ENCODE measurements at regions not wholly inside any gene's neighbourhood (a gene's known extent, or its start where the extent isn't known, plus 50 kb on each side); places are given as distances from the start of the nearest gene placed in this dataset.

DNA sequence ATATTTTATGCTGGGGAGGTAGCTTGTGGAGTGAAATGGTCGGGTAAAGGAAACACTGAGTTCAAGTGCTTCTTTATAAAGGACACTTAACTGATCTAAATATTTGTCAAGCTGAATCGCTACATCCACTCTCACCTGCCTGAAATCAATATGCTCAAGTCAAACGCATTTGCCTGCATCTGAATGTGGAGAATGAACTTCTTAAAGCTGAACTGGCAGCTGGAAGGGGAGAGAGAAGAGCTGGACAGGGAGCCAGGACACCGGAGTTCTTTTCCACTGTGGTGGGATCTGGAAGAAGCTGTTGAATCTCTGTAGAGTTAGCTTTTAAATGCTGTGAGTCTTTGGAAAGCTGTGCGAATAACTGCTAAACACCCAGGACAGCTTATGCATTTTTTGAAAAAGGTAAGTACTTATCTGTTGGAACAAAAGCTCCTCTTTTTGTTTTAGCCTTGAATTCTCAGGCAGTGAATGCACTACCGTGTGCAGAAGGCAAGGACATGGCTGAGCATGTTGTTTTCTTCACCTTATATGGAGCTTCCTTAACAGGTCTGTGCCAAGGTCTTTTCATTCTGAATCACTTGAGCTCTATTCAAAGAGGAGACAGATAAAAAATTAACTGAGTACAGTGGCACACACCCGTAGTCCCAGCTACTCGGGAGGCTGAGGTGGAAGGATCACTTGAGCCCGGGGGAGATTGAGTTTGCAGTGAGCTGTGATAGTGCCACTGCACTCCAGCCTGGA lies 74.2 kb upstream of the KLF7 start:
- H3K27ac ChIP-seq (ENCODE audit: extremely low read depth, low read depth, low read length): no peak overlapping the region
- H3K36me3 ChIP-seq (ENCODE audit: control insufficient read depth, insufficient read depth, low read length): no peaks in the 10 kb centered on the region
- CTCF ChIA-PET (ENCODE audit: low intra/inter-chr PET ratio): interaction anchor here (0.6 kb wide), 1 partner anchor 45 kb away, joined by 3 read pairs; no protein-coding TSS in a partner anchor
- DNase-seq (ENCODE audit: extremely low read depth in 1 of 4, low spot score in 3 of 4): no peak
- TF ChIP-seq ZNF121 (CRISPR knock-in tag; conservative IDR thresholded peaks at IDR 0.05): 0 out of 2 replicates have a peak, but pooled peaks have one; percentile 6
- TF ChIP-seq TRIM24 (IDR thresholded peaks at IDR 0.05): no peak
- H2AFZ ChIP-seq (ENCODE audit: low read depth, low read length): peak overlapping the region; percentile 81; the same call in 1 of the 2 replicates
- no peaks in the 10 kb centered on the region for H3K9me3 ChIP-seq (replicated peaks; ENCODE audit: control insufficient read depth, insufficient read depth, low read depth, low read length)
- no peak overlapping the region for H3K4me3 ChIP-seq
- intact Hi-C loops (cut with micrococcal nuclease) (loop anchor here (10.0 kb wide), 1 partner anchor 235 kb away; no protein-coding TSS in a partner anchor), in situ Hi-C loops (cut with MboI) (no loop called here)
- BruUV-seq (replicated peaks): no TSS peak
- 35% methylated on average over 7 of the region's 9 CpGs for WGBS (ENCODE audit: insufficient coverage, low coverage, missing lambda C conversion rate)
- H3K4me2 ChIP-seq (ENCODE audit: insufficient read depth, low read length): no peak overlapping the region
- no peak for FAIRE-seq
- no peak overlapping the region for H3K9ac ChIP-seq (ENCODE audit: insufficient read depth in 1 of 2, low read depth in 2 of 2, low read length in 2 of 2)
- peaks cover 0 to 6% of the 10 kb centered on the region in 2 experiments; a peak in 2 of 5 replicates for H3K4me1 ChIP-seq (replicated peaks in 1 of 2; ENCODE audit: control insufficient read depth in 2 of 2, insufficient read depth in 2 of 2, low read length in 2 of 2)
- no peaks in the 10 kb centered on the region for H3K27me3 ChIP-seq (ENCODE audit: control insufficient read depth in 2 of 2, insufficient read depth in 2 of 2, low read length in 2 of 2)
- ATAC-seq: no peak
- no peaks in the 10 kb centered on the region for H4K20me1 ChIP-seq (replicated peaks; ENCODE audit: control insufficient read depth, insufficient read depth, low read length)
- POLR2A ChIA-PET: interaction anchor here (1.1 to 1.2 kb wide), 2 partner anchors 12 to 20 kb away, joined by 3 to 4 read pairs; no protein-coding TSS in a partner anchor
- no peaks in the 10 kb centered on the region for H3K9me1 ChIP-seq (ENCODE audit: control insufficient read depth, insufficient read depth, low read length)
- H3K79me2 ChIP-seq (ENCODE audit: control insufficient read depth, insufficient read depth, low read length): no peaks in the 10 kb centered on the region

DNA sequence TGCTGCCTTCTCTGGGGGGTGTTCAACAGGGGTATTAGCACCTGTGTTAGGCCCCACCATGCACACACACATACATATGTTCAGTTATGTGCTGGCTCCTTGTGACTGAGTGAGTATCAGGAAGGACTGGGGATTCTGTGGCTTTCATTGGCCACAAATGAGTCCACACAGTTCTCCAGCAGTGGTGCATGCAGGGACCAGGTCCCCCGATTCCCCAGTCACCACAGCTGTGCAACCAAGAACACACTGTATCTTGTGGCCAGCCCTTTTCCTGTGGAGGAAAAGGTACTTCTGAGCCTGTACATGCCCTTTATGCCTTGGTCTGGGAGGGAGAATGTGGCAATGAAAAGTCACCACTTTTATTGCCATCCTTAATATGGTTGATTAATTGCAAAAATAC lies 74.9 kb upstream of the KLF7 start:
- ATAC-seq (no peak), DNase-seq (ENCODE audit: extremely low read depth in 1 of 4, low spot score in 3 of 4) (no peak), FAIRE-seq (no peak)
- H3K9me3 ChIP-seq (replicated peaks; ENCODE audit: control insufficient read depth, insufficient read depth, low read depth, low read length): no peaks in the 10 kb centered on the region
- BruUV-seq (replicated peaks): no TSS peak
- H3K4me1 ChIP-seq (replicated peaks in 1 of 2; ENCODE audit: control insufficient read depth in 2 of 2, insufficient read depth in 2 of 2, low read length in 2 of 2): peaks cover 0 to 6% of the 10 kb centered on the region in 2 experiments; a peak in 3 of 5 replicates
- H3K9ac ChIP-seq (ENCODE audit: insufficient read depth in 1 of 2, low read depth in 2 of 2, low read length in 2 of 2): no peak overlapping the region
- POLR2A ChIA-PET: interaction anchor here (1.1 to 1.2 kb wide), 2 partner anchors 11 to 20 kb away, joined by 3 to 4 read pairs; no protein-coding TSS in a partner anchor
- no peak overlapping the region for H3K27ac ChIP-seq (ENCODE audit: extremely low read depth, low read depth, low read length)
- no peaks in the 10 kb centered on the region for H3K27me3 ChIP-seq (ENCODE audit: control insufficient read depth in 2 of 2, insufficient read depth in 2 of 2, low read length in 2 of 2)
- no peak overlapping the region for H3K4me2 ChIP-seq (ENCODE audit: insufficient read depth, low read length)
- WGBS (ENCODE audit: insufficient coverage, low coverage, missing lambda C conversion rate): no CpG with 5 or more reads among the region's 1 CpG
- H3K9me1 ChIP-seq (ENCODE audit: control insufficient read depth, insufficient read depth, low read length): no peaks in the 10 kb centered on the region
- H3K79me2 ChIP-seq (ENCODE audit: control insufficient read depth, insufficient read depth, low read length): no peaks in the 10 kb centered on the region
- in situ Hi-C loops (cut with MboI) (no loop called here), intact Hi-C loops (cut with micrococcal nuclease) (no loop called here)
- no peaks in the 10 kb centered on the region for H3K36me3 ChIP-seq (ENCODE audit: control insufficient read depth, insufficient read depth, low read length)
- H3K4me3 ChIP-seq: no peak overlapping the region
- no peaks in the 10 kb centered on the region for H4K20me1 ChIP-seq (replicated peaks; ENCODE audit: control insufficient read depth, insufficient read depth, low read length)
- no peak overlapping the region for H2AFZ ChIP-seq (ENCODE audit: low read depth, low read length)
- CTCF ChIA-PET (ENCODE audit: low intra/inter-chr PET ratio): no interaction called here
- TF ChIP-seq CREB5 (CRISPR knock-in tag; IDR thresholded peaks at IDR 0.05): no peak
- TF ChIP-seq ASH1L (IDR thresholded peaks at IDR 0.05; ENCODE audit: borderline replicate concordance, low read depth, partially characterized antibody): no peak
- no peak for TF ChIP-seq PURB (CRISPR knock-in tag; IDR thresholded peaks at IDR 0.05; ENCODE audit: low read depth)
- TF ChIP-seq SOX6 (IDR thresholded peaks at IDR 0.05): no peak
- no peak for TF ChIP-seq SIN3A (IDR thresholded peaks at IDR 0.05; ENCODE audit: borderline replicate concordance in 2 of 2, control insufficient read depth in 1 of 2, low read depth in 2 of 2, low read length in 2 of 2)
- no peak for TF ChIP-seq TBL1XR1 (IDR thresholded peaks at IDR 0.05; ENCODE audit: low read length in 2 of 2)
- TF ChIP-seq ZNF586 (CRISPR knock-in tag; conservative IDR thresholded peaks at IDR 0.05): no peak
- TF ChIP-seq FOS (IDR thresholded peaks at IDR 0.05; ENCODE audit: extremely low read depth, insufficient read length): no peak
- TF ChIP-seq HNRNPH1 (optimal IDR thresholded peaks at IDR 0.05; ENCODE audit: low read depth, low read length): no peak
- no peak for TF ChIP-seq BHLHE40 (IDR thresholded peaks at IDR 0.05; ENCODE audit: low read length)
- TF ChIP-seq, protein P1, sequence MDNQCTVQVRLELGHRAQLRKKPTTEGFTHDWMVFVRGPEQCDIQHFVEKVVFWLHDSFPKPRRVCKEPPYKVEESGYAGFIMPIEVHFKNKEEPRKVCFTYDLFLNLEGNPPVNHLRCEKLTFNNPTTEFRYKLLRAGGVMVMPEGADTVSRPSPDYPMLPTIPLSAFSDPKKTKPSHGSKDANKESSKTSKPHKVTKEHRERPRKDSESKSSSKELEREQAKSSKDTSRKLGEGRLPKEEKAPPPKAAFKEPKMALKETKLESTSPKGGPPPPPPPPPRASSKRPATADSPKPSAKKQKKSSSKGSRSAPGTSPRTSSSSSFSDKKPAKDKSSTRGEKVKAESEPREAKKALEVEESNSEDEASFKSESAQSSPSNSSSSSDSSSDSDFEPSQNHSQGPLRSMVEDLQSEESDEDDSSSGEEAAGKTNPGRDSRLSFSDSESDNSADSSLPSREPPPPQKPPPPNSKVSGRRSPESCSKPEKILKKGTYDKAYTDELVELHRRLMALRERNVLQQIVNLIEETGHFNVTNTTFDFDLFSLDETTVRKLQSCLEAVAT (IDR thresholded peaks at IDR 0.05): no peak

Measured in K562 (cell line).